SU-DHL-6 (cell line): ENCODE measurements at regions not wholly inside any gene's neighbourhood (a gene's known extent, or its start where the extent isn't known, plus 50 kb on each side); places are given as distances from the start of the nearest gene placed in this dataset.
"Not testable (repeated sequence)": the region's sequence is repeated elsewhere in the genome, so short reads cannot be mapped to it uniquely, and the experiment has no call there.

ENCODE experiments used
- H2AFZ ChIP-seq: fragments of 200-600 bp; sonication (generic); 2 replicates; pipeline ENCODE4 v1.6.1; 2014; ENCODE audit warnings: low read depth, mild to moderate bottlenecking, moderate library complexity, mixed read lengths, antibody characterized with exemption, low read length; ENCODE audit not compliant: severe bottlenecking
- H3F3A ChIP-seq: fragments of 200-600 bp; shearing (Covaris generic); 2 replicates; pipeline ENCODE4 v1.6.0; 2016; ENCODE audit warnings: antibody characterized with exemption, mild to moderate bottlenecking; ENCODE audit not compliant: insufficient read depth
- H3K27ac ChIP-seq: fragments of 200-600 bp; sonication (generic); 2 replicates; pipeline ENCODE4 v1.5.1; 2016; ENCODE audit warnings: low read depth, mild to moderate bottlenecking, low read length, moderate library complexity, mixed read lengths
- H3K27me3 ChIP-seq: fragments of 200-600 bp; sonication (generic), shearing (Covaris generic); 2 replicates; pipeline ENCODE4 v1.6.0; 2014; ENCODE audit warnings: mild to moderate bottlenecking, low read length
- H3K36me3 ChIP-seq: fragments of 200-600 bp; sonication (generic); 2 replicates; pipeline ENCODE4 v1.6.1; 2014; ENCODE audit warnings: mild to moderate bottlenecking, low read length, mixed read lengths
- H3K4me2 ChIP-seq: fragments of 300-600, 200-600 bp; shearing (Covaris generic), sonication (generic); 2 replicates; pipeline ENCODE4 v1.6.0; 2014; ENCODE audit warnings: low read length, low read depth, mild to moderate bottlenecking; ENCODE audit not compliant: poor library complexity, severe bottlenecking
- H3K4me3 ChIP-seq: fragments of 200-600 bp; sonication (generic); 2 replicates; pipeline ENCODE4 v1.5.1; 2014; ENCODE audit warnings: antibody characterized with exemption, low read length, mild to moderate bottlenecking, mixed read lengths; ENCODE audit not compliant: insufficient read depth, poor library complexity, severe bottlenecking
- H3K79me2 ChIP-seq: fragments of 200-600 bp; sonication (generic); 2 replicates; pipeline ENCODE4 v1.6.1; 2014; ENCODE audit warnings: mild to moderate bottlenecking, low read length, moderate library complexity; ENCODE audit not compliant: insufficient read depth
- H3K9ac ChIP-seq: fragments of 200-600 bp; sonication (generic); 2 replicates; pipeline ENCODE4 v1.7.0; 2014; ENCODE audit warnings: mild to moderate bottlenecking, low read length
- H3K9me2 ChIP-seq: fragments of 200-600 bp; sonication (generic); replicated peaks from 2 replicates; pipeline ENCODE4 v1.6.1; 2014; ENCODE audit warnings: low read length; ENCODE audit not compliant: insufficient read depth
- H3K9me3 ChIP-seq: fragments of 200-600 bp; sonication (generic); 2 replicates; pipeline ENCODE4 v1.6.1; 2014; ENCODE audit warnings: low read length, mixed read lengths; ENCODE audit not compliant: insufficient read depth
- H4K20me1 ChIP-seq: fragments of 200-600 bp; sonication (generic); 2 replicates; pipeline ENCODE4 v1.6.1; 2014; ENCODE audit warnings: low read depth, mild to moderate bottlenecking, antibody characterized with exemption, low read length, moderate library complexity, mixed read lengths
- CTCF ChIP-seq: fragments of 200-600 bp; sonication (generic); IDR thresholded peaks from one replicate; pipeline ENCODE4 v1.5.1; 2017; ENCODE audit warnings: antibody characterized with exemption, mild to moderate bottlenecking, low read length, moderate library complexity; ENCODE audit not compliant: insufficient read depth, poor library complexity, severe bottlenecking
- EZH2phosphoT487 ChIP-seq: fragments of 200-600 bp; sonication (generic), shearing (Covaris generic); conservative IDR thresholded peaks from 2 replicates; pipeline ENCODE4 v1.6.1; 2018; ENCODE audit warnings: mild to moderate bottlenecking, antibody characterized with exemption, low read length, moderate library complexity, mixed read lengths

- H3K9ac ChIP-seq, result no peak overlapping the region
- H3K79me2 ChIP-seq, result no peaks in the 10 kb centered on the region
- no peak overlapping the region for H3K27ac ChIP-seq
- no peaks in the 10 kb centered on the region for H3F3A ChIP-seq
- no peak for TF ChIP-seq CTCF
- no peak for TF ChIP-seq EZH2phosphoT487
- no peaks in the 10 kb centered on the region for H3K36me3 ChIP-seq
- H4K20me1 ChIP-seq, result no peaks in the 10 kb centered on the region
- H3K27me3 ChIP-seq, result no peaks in the 10 kb centered on the region
- no peaks in the 10 kb centered on the region for H3K9me2 ChIP-seq
- no peak overlapping the region for H3K4me2 ChIP-seq
- H2AFZ ChIP-seq, result no peak overlapping the region
- H3K9me3 ChIP-seq, result no peaks in the 10 kb centered on the region
- no peak overlapping the region for H3K4me3 ChIP-seq
Measured at GRCh38 chr3:193917158-193917557, 218.8 kb upstream of the HES1 start.

GRCh38 chr3:193921465-193921864 is 214.5 kb upstream of the HES1 start:
- Histone ChIP-seq H3K79me2 (no peaks in the 10 kb centered on the region), H3K27me3 (no peaks in the 10 kb centered on the region), H3K4me2 (no peak overlapping the region), H3K36me3 (no peaks in the 10 kb centered on the region), H3K9me2 (no peaks in the 10 kb centered on the region), H3K4me3 (no peak overlapping the region), H2AFZ (no peak overlapping the region), H4K20me1 (no peaks in the 10 kb centered on the region), H3K9me3 (no peaks in the 10 kb centered on the region), H3K27ac (no peak overlapping the region), H3F3A (no peaks in the 10 kb centered on the region), H3K9ac (no peak overlapping the region)
- TF ChIP-seq EZH2phosphoT487, result no peak
- no peak for TF ChIP-seq CTCF

- no peak overlapping the region for H3K4me3 ChIP-seq
- H3K79me2 ChIP-seq, result no peaks in the 10 kb centered on the region
- no peaks in the 10 kb centered on the region for H3F3A ChIP-seq
- no peaks in the 10 kb centered on the region for H4K20me1 ChIP-seq
- TF ChIP-seq CTCF, result no peak
- no peak for TF ChIP-seq EZH2phosphoT487
- no peak overlapping the region for H3K9ac ChIP-seq
- H3K4me2 ChIP-seq, result no peak overlapping the region
- no peaks in the 10 kb centered on the region for H3K27me3 ChIP-seq
- H2AFZ ChIP-seq, result no peak overlapping the region
- no peaks in the 10 kb centered on the region for H3K9me2 ChIP-seq
- H3K36me3 ChIP-seq, result no peaks in the 10 kb centered on the region
- H3K27ac ChIP-seq, result no peak overlapping the region
- H3K9me3 ChIP-seq, result no peaks in the 10 kb centered on the region
Measured at GRCh38 chr3:193922034-193922774, 213.7 kb upstream of the HES1 start.

- H3K4me3 ChIP-seq, H3K79me2 ChIP-seq, H3K9ac ChIP-seq, H3K27me3 ChIP-seq, H3K36me3 ChIP-seq, H3K9me3 ChIP-seq, H3K27ac ChIP-seq, H4K20me1 ChIP-seq, H3F3A ChIP-seq, H3K4me2 ChIP-seq, H2AFZ ChIP-seq, H3K9me2 ChIP-seq: not testable (repeated sequence)
Measured at GRCh38 chr3:193923958-193924357, 212.0 kb upstream of the HES1 start.

GRCh38 chr3:193926071-193926470 is 209.9 kb upstream of the HES1 start:
- H3K9me2 ChIP-seq, H2AFZ ChIP-seq, H3K4me2 ChIP-seq, H3K9ac ChIP-seq, H3F3A ChIP-seq, H3K4me3 ChIP-seq, H3K27me3 ChIP-seq, H3K36me3 ChIP-seq, H4K20me1 ChIP-seq, H3K79me2 ChIP-seq, H3K27ac ChIP-seq, H3K9me3 ChIP-seq: not testable (repeated sequence)
